ENCODE measurements at regions not wholly inside any gene's neighbourhood (a gene's known extent, or its start where the extent isn't known, plus 50 kb on each side); places are given as distances from the start of the nearest gene placed in this dataset.
A peak's percentile ranks its signal among the peaks of the same experiment; 100 is the strongest.

- no peak for TF ChIP-seq NFE2L2 (IDR thresholded peaks at IDR 0.05; ENCODE audit: low read depth, low read length)
These were observed 142.1 kb upstream of the EEPD1 start (continued) for GRCh38 chr7:36010656-36011587.

DNA sequence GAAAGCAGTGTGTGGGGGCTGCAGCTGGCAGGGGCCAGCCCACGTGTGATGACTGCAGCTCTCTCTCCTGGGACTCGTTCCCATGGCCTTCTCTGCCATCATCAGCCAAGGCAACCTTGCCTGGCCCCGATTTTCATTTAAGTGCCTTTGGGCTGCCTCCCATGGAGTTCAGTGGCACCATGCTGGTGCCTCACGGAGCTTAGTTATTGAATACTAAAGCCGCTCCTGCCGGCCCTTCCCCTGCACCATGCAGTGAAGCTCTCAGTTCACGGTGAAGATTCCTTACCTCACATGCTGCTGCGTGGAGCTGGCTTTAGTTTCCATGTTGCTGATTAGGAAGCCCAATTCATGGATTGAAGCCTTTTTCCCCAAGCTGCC is 141.5 kb upstream of the EEPD1 start:
- H4K5ac ChIP-seq (ENCODE audit: low read depth, low read length), result no peak overlapping the region
- H2AK5ac ChIP-seq (ENCODE audit: low read depth, low read length), result no peak overlapping the region
- H3K36me3 ChIP-seq (ENCODE audit: control insufficient read depth, insufficient read depth, low read length), result no peaks in the 10 kb centered on the region
- H3K79me1 ChIP-seq (ENCODE audit: low read depth in 1 of 2, low read length in 2 of 2), result no peaks in the 10 kb centered on the region
- intact Hi-C loops (cut with micrococcal nuclease) (no loop called here), in situ Hi-C loops (cut with MboI; ENCODE audit: low sequenced_read_pairs) (no loop called here), dilution Hi-C loops (cut with HindIII; ENCODE audit: low sequenced_read_pairs, unreplicated experiment) (no loop called here)
- ChIA-PET POLR2A (ENCODE audit: unreplicated experiment) (no interaction called here), CTCF (no interaction called here)
- no peak overlapping the region for H4K8ac ChIP-seq (ENCODE audit: low read depth in 2 of 2, low read length in 2 of 2)
- peaks cover under 1% of the 10 kb centered on the region; the same call in 1 of the 2 replicates for H3K9me3 ChIP-seq (ENCODE audit: control insufficient read depth, insufficient read depth, low read length)
- no peak overlapping the region for H3K4me2 ChIP-seq (ENCODE audit: low read depth, low read length)
- H2BK20ac ChIP-seq (ENCODE audit: low read depth, low read length), result no peak overlapping the region
- no peak overlapping the region for H3K9ac ChIP-seq (ENCODE audit: low read depth, low read length)
- H2AK9ac ChIP-seq (replicated peaks; ENCODE audit: low read depth, low read length, poor library complexity), result no peak overlapping the region
- H3K4me3 ChIP-seq (ENCODE audit: insufficient read depth, low read depth, low read length), result no peak overlapping the region
- H3K27ac ChIP-seq (ENCODE audit: insufficient read depth, low read length), result no peak overlapping the region
- no peak for DNase-seq
- 69% methylated on average over 6 of the region's 8 CpGs; no CpG with 5 or more reads in 1 of the 2 experiments for WGBS, 2 experiments (ENCODE audit: extremely low coverage in 2 of 2, insufficient read length in 1 of 2)
- peak overlapping the region; percentile 63 for H2AFZ ChIP-seq (replicated peaks; ENCODE audit: low read length, poor library complexity)
- no peak overlapping the region for H2BK5ac ChIP-seq (ENCODE audit: low read depth, low read length, poor library complexity, severe bottlenecking)
- H3K23ac ChIP-seq (ENCODE audit: low read depth, low read length), result no peak overlapping the region
- BruUV-seq (replicated peaks), result no TSS peak
- no peak overlapping the region for H3K4ac ChIP-seq (ENCODE audit: low read depth, low read length)
- no peak overlapping the region for H4K91ac ChIP-seq (ENCODE audit: insufficient read depth, low read depth, low read length)
- no peak for ATAC-seq (ENCODE audit: low read depth)
- TF ChIP-seq USF2 (IDR thresholded peaks at IDR 0.05; ENCODE audit: low read depth, low read length) (no peak), CHD1 (IDR thresholded peaks at IDR 0.05; ENCODE audit: low read depth, low read length) (no peak), RFX5 (IDR thresholded peaks at IDR 0.05; ENCODE audit: low read depth, low read length) (no peak), RAD21 (IDR thresholded peaks at IDR 0.05; ENCODE audit: low read length) (no peak), BHLHE40 (IDR thresholded peaks at IDR 0.05; ENCODE audit: low read depth, low read length) (no peak), SMC3 (IDR thresholded peaks at IDR 0.05; ENCODE audit: low read depth, low read length) (no peak), FOS (IDR thresholded peaks at IDR 0.05; ENCODE audit: low read depth, low read length) (no peak), CTCF (conservative IDR thresholded peaks at IDR 0.05; ENCODE audit: low read depth, low read length) (no peak), MAFK (IDR thresholded peaks at IDR 0.05; ENCODE audit: low read depth, low read length) (no peak), POLR2A (IDR thresholded peaks at IDR 0.05; ENCODE audit: low read depth, low read length) (no peak), ELK1 (IDR thresholded peaks at IDR 0.05; ENCODE audit: borderline replicate concordance, low read depth, low read length) (no peak)
- H3K4me1 ChIP-seq (ENCODE audit: control insufficient read depth, insufficient read depth, low read length), result peaks cover 8% of the 10 kb centered on the region
- H2BK15ac ChIP-seq (ENCODE audit: low read depth, low read length), result no peak overlapping the region
- H3K9me1 ChIP-seq (ENCODE audit: insufficient read depth, low read length), result no peaks in the 10 kb centered on the region; the same call in 1 of the 2 replicates
- H3K56ac ChIP-seq (ENCODE audit: extremely low read depth, insufficient read depth, low read length), result no peak overlapping the region
- no peak overlapping the region for H3K14ac ChIP-seq (replicated peaks; ENCODE audit: low read depth, low read length)
- H3K18ac ChIP-seq (ENCODE audit: low read depth, low read length), result no peak overlapping the region
- no peaks in the 10 kb centered on the region for H4K20me1 ChIP-seq (ENCODE audit: insufficient read depth, low read length)
- H2BK120ac ChIP-seq (ENCODE audit: low read depth, low read length), result no peak overlapping the region
- H3K27me3 ChIP-seq (ENCODE audit: control insufficient read depth, insufficient read depth, low read length), result peaks cover 3% of the 10 kb centered on the region; the same call in 1 of the 2 replicates
